Stimulated activated CD4-positive, alpha-beta T cell treated with anti-CD3 and anti-CD28 coated beads, Interleukin-4, amount 100 ng/mL, for 1 hour (primary cell): ENCODE measurements at regions not wholly inside any gene's neighbourhood (a gene's known extent, or its start where the extent isn't known, plus 50 kb on each side); places are given as distances from the start of the nearest gene placed in this dataset.

Experiments
- DNase-seq: peaks from one replicate; pipeline ENCODE4 v3.0.0-alpha.2; 2020

DNA sequence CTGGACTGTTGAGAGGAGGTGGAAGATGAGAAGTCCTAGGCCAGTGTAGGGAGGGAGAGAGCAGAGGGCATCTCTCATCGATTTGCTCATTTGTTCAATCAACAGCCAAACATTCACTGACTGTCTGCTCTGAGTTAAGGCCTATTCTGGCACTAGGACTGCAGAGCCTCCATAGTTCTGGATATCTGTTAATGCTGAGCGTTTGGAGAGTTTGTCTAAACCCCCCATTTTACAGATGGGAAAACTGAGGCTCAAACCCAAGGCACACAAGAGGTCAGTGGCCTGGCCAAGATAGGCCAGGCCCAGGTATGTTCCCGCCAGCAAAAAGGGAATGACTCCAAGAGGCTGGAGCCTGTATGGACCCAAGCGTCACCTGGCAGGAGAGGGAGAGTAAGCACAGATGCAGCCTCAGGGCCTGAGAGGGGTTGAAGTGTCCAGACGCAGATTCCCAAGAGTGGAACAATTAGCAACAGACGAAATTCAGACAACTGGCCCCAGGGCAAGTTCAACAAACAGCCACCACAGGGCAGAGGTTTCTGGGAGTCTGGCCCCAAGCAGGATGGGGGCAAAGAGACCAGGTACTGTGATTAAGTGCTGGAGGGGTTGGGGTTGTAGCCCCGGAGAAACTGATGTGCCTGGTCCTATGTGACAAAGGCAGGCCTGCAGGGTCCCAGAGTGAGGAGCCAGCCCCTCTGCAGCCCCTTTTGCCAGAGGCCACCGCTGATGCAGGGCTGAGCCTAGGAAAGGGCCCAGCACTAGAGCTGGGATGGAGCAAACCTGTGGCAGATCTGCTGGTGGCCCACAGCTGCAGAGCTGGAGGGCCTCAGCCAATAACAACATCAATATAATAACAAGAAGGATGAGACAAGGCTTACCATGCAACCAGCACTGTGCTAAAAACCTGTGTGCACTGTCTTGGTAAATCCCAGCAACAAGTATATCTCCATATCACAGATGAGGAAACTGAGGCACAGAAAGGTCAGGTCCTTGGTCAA is 245.1 kb upstream of the TLE3 start:
- DNase-seq = no peak

DNA sequence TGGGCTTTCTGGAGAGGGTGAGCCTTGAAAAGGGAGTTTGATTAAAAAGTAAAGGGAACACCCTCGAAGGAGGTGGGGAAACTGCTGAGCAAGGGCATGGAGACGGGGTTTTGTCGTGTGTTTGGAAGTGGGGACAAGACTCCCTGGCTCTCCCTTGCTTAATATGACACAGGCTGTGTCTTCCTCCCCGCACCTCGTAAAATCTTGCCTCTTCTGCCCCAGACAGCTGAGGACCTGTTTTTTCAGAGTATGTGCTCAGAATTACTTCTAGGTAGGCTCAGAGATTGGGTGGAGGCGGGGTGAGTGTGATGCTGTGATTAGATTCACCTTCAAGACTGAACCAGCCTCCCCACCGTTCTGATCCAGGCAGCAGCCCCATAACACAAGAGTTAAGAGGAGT is 244.4 kb upstream of the TLE3 start:
- DNase-seq = no peak

GRCh38 chr15:70341566-70341965 is 243.8 kb upstream of the TLE3 start:
- DNase-seq = no peak

DNA sequence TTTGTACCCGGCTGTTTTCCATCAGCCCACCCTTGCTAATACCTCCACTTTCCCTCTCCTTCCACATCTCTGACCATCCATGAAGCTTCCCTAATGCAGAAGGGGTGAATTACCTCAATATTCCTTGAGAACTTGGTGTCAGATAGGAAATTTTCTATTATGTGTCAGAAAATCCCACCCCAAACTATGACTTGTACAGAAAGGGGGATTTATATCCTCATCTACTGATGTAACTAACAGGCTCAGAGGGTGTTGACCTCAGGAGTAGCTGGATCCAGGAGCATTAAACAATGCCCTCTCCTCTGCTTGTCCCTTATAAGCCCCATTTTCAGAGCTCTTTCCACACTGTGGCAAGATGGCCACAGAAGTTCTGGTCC is 242.8 kb upstream of the TLE3 start:
- no peak for DNase-seq

- DNase-seq = no peak
These were observed 242.1 kb upstream of the TLE3 start for GRCh38 chr15:70339571-70340493.

DNA sequence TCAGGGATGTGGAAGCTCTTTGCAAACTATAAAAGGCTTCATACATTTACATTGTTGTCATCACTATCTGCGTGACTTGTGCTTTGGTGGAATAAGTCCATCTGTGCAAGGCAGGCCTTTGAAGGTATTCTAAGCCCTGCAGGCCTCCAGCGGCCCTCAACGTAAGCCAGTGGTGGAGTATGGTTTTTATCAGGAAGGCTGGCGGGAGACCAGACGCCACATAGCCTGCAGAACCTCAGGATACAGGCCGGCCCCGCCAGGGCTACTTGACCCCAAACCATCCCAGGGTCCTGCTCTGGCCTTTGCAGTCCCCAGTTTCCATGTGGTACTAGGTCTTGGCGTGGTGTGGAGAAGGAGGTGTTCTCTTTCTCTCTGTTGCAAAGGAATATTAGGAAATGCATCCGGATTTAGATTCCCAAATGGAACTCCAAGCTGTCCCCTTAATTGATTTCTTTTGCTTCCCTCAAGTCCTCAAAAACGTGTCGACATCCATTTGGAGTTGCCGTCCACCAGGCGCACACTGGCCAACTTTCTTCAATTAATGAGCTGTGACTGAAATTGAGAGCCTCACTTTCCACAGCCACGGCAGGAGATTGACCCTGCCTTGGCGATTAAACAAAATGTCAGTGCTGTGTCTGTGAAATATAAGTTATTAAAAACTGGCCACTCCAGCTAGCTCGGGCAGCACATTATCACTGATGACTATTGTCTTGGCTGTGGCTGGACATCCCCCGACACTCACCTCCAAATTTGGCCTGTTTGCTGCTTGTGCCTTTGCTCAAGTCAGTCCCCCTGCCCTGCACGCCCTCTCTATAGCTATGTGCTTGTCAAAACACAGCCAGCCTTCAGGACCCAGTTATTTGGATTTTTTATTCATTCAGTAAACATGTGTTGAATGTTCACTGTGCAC is 239.8 kb upstream of the TLE3 start:
- DNase-seq = no peak

DNA sequence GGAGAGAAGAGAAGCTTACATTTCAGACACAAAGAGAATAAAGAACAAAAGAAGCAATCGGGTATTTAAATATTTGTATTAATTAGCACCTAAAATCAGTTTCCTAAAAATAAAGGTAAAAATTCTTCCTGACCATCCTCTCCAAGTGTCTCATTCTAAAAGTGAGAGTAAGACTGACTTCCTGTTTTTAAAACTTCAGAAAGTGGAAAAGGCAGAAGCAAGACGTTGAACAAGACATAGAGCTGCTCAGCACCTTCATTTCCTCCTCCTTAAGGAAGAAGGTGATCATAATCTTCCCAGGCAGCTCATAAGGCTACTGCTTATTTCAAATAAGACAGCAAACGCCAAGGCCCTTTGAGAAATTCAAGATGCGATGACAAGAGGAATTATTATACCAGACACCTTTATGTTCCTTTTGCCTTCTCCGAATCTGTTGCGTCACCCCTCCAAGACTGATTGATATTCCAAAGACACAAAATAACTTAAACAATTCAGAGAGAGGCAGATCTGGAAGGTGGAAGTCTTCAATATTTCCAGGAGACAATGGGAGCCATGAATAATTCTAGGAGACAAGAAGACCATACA is 238.8 kb upstream of the TLE3 start:
- no peak for DNase-seq

GRCh38 chr15:70334286-70334685 is 236.6 kb upstream of the TLE3 start:
- DNase-seq = no peak

DNA sequence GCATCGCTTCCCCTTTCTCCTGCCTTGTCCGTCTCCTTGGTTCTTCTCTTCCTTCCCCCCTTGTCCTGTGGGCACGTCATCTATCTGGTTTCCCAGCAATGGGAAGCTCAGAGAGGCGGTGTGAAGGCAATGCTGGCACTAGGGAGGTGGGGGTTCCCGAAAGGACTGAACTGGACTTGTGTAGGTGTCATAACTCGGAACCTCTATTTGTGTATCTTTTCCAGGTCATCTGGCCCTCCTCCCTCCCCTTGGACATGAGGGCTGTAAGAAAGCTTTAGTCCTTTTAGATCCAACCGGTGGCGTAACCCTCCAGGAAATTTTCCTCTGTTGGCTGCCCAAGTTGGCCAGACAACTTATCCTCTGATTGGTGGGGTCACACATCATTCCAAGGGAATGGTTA is 231.5 kb upstream of the TLE3 start:
- no peak for DNase-seq

DNA sequence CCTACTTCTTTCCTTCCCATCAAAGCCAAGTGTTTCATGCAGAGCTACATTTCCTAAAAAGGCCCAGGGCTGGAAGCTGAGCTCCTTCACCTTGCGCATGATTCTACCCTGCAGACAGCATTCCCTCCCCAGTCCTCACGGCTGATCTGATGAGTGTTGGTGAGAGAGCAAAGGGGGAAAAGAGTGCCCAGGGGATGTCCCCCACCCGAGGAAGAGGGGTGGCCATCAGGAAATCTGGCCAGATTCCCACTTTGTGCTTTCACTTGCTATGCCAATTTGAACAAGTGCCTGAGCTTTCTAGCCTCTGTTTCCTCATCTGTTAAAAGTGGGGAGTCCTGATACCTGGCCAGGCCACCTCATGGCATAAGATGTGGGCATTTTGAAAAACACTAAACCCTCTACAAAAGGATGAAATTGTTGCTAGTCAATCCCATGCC is 231.0 kb upstream of the TLE3 start:
- DNase-seq = no peak

DNA sequence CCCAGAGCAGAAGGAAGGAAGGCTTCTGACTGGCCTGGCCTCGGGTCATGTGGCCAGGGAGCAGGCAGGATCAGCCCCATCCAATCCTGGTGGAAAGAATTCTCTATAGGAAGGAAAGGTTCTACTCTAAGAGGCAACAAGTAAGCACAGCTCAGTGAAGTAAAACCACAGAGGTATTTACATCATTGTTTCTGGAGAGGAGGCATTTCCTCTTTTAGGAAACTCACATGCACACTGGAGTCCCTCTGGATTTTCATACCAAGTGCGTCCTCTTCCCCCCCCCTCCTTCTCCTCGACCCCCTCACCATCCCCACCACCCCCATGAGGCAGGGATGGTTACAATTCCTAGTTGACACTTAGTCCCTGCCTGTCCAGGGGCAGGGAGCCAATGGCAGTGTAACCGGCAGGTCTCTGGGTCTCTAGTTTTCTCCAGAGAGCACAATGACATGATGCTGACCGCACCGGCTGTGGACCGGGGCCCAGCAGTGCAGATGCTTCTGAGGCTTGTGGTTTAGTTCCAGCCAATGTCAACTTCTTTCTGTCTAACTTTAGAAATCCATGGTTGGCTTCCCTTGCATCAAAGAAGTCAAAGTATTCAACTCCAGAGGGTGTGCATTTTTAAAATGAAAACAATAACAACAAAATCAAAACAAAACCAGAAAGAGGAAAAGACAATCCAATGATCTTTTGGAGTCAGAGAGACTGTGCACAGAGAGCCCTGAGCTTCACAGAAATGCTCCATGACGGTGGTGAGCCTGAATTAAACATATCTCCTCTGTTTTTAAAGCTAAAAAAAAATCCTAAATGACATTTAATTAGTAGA is 230.3 kb upstream of the TLE3 start:
- no peak for DNase-seq

- DNase-seq = no peak
These were observed 229.7 kb upstream of the TLE3 start for GRCh38 chr15:70327328-70327855.

DNA sequence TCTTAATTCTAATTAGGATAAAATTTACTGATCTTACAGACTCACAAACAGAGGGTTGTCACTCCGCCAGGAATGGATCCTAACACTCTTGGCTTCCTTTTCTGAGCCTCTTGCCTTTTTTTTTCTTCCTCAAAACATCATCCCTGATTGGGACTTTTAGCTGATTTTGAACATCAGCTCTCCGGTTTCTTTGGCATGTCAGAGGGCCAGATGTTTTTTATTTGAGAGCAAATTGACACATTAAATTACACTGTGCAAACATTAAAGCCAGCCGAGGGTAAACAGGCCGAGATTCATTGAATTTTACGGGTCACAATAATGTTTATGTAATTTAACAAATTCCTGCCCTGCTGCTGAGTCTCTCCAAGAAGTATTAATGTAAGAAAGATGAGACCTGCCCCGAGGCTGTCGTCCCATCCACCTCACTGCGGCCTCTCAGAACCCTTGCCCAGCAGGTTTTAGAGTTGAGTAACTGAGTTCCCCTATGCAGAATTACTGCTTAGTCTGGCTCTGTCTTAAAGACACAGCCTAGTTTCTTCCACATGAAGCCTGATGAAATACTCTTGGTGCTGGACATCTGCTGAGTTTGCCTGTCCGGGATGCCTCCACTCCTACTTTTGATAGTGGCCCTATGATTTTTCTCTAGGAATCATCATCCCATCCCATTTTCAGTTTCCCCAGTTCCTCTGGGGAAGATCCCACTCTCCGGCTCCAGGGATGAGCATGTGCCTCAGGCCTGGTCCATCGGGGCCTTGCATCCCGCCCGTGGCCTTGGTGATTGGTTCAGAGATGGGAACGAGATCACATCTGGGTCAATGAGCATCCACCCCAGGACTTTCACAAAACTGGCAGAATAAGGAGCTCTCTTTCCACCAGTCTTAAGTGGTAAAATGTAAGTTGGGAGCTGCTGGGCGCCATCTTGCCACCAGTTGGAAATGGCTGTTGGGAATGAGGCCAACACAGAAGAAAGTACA is 226.6 kb upstream of the TLE3 start:
- no peak for DNase-seq

- DNase-seq = no peak
These were observed 225.6 kb upstream of the TLE3 start for GRCh38 chr15:70323111-70323851.

DNA sequence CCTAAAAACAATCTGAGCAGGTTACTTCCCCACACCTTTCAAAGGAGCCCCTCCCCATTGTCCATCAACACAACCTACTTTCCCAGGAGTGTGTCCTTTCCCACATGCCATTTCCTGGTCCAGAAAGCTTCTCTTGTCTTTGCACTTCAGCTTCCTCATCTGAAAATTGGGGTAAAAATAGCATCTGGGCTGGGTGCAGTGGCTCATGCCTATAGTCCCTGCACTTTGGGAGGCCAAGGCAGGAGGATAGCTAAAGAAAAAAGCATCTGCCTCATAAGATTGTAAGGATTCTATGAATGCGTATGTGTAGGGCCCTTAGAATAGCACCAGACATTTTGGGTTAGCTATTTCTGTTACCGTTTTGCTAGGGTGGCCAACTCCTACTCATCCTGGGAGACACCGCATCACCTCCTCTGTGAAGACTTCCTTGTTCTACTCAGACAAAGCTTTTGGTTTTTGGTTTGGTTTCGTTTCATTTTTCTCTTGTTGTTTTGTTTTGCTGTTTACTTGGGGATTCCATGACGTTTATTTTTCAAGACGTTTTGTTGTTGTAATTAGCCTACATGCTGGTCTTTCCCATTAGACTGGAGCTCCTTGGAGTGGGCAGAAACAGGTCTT is 224.4 kb upstream of the TLE3 start:
- no peak for DNase-seq

DNA sequence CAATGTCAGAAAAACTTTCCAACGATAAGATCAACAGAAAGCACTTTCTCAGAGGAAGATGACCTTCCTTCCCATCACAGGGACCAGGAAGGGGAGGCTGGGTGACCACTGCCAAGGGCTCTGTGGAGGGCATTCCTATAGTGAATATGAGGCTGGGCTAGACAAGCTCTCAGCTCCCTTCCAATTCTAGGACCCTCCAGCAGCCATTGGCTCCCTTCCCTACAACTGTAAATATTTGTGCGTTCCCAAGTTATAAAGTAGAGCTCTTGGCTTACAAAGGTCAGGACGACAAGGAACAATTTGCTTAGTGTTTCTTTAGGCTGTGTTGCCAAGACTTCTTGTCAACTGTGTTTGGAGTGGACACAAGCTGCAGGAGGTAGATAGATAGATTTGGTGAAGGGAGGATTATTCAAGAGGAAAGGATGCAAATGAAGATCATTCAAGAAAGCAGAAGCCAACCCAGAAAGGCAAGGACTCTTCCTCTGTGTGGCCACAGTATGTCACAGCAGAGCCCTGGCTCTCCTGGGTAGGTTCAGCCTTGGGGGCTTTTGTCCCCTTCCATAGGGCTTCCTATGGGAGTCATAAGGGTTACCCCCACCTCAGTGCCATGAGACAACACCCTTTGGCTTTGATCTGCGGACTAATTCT is 223.6 kb upstream of the TLE3 start:
- DNase-seq = no peak

DNA sequence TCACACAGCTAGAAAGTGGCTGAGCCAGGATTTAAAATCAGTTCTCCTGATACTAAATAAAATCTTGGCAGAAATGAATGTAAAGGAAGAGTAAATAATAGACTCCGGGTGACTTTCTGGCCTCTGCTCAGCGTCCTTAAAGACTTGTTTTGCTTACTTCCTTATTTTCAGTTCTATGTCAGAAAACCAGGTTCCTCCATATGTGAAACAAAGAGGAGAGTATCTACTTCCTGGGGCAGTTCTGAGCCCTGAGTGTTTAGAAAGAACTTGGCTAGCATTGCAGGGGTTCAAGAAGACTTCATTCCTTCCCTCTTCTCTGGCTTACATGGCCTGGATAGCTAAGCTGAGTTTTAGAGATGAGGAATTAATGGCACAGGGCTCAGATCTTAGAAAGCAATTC is 222.8 kb upstream of the TLE3 start:
- DNase-seq = no peak

DNA sequence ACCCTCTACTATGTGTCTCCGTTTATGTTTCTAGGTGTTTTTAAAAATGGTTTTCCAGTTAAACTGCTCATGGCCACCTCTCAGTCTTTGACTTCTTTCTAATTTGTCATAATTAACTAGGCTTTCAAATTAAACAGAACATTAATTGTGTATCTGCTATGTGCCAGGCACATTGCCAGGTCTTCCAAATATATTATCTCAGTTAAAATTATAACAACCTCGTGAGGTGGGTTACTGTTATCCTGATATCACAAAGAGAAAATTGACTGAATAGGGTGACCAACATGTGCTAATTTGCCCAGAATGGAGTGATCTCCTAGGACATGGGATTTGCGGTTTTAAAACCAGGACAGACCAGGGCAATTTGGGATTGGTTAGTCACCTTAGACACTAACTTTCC is 222.4 kb upstream of the TLE3 start:
- DNase-seq = no peak
